Neural progenitor cell (in vitro differentiated cells): ENCODE measurements at regions not wholly inside any gene's neighbourhood (a gene's known extent, or its start where the extent isn't known, plus 50 kb on each side); places are given as distances from the start of the nearest gene placed in this dataset.

Source experiments
- DNase-seq: peaks from one replicate; pipeline ENCODE4 v3.0.0-alpha.2; 2016; ENCODE audit warnings: low spot score
- H2AFZ ChIP-seq: fragments of 200-600 bp; sonication (generic); replicated peaks from 2 replicates; pipeline ENCODE4 v1.6.1; 2016; ENCODE audit warnings: antibody characterized with exemption
- H3F3A ChIP-seq: fragments of 200-600 bp; sonication (generic); 2 replicates; pipeline ENCODE4 v1.6.1; 2016; ENCODE audit warnings: antibody characterized with exemption, low read depth
- H3K27ac ChIP-seq: fragments of 200-600 bp; sonication (generic); 2 replicates; pipeline ENCODE4 v1.5.1; 2016; ENCODE audit warnings: mild to moderate bottlenecking
- H3K27me3 ChIP-seq: fragments of 200-600 bp; sonication (generic); 2 replicates; pipeline ENCODE4 v1.6.1; 2016; ENCODE audit warnings: mild to moderate bottlenecking, moderate library complexity
- H3K36me3 ChIP-seq: fragments of 200-600 bp; sonication (generic); 2 replicates; pipeline ENCODE4 v1.5.1; 2016
- H3K4me1 ChIP-seq: fragments of 200-600 bp; sonication (generic); 2 replicates; pipeline ENCODE4 v1.6.1; 2016; ENCODE audit warnings: mixed run types
- H3K4me2 ChIP-seq: fragments of 200-600 bp; sonication (generic); 2 replicates; pipeline ENCODE4 v1.6.1; 2016
- H3K4me3 ChIP-seq: fragments of 200-600 bp; sonication (generic); 2 replicates; pipeline ENCODE4 v1.5.1; 2016
- H3K79me2 ChIP-seq: fragments of 200-600 bp; sonication (generic); 2 replicates; pipeline ENCODE4 v1.6.1; 2016; ENCODE audit warnings: low read depth
- H3K9ac ChIP-seq: fragments of 200-600 bp; sonication (generic); 2 replicates; pipeline ENCODE4 v1.6.1; 2016
- H3K9me3 ChIP-seq: fragments of 200-600 bp; sonication (generic); 2 replicates; pipeline ENCODE4 v1.5.1; 2016; ENCODE audit warnings: low read depth
- H4K20me1 ChIP-seq: fragments of 200-600 bp; sonication (generic); 2 replicates; pipeline ENCODE4 v1.6.1; 2016; ENCODE audit warnings: low read depth
- H3K27ac Mint-ChIP-seq: 3 replicates; pipeline ENCODE4 v1.8.0; 2021; ENCODE audit warnings: mixed read lengths
- H3K27me3 Mint-ChIP-seq: 2 replicates; pipeline ENCODE4 v1.8.0; 2022; ENCODE audit warnings: low read depth, mild to moderate bottlenecking, inconsistent platforms, moderate library complexity, mixed read lengths; ENCODE audit not compliant: insufficient read depth
- H3K36me3 Mint-ChIP-seq: 3 replicates; pipeline ENCODE4 v1.8.0; 2021; ENCODE audit warnings: mixed read lengths
- H3K4me1 Mint-ChIP-seq: 3 replicates; pipeline ENCODE4 v1.8.0; 2021; ENCODE audit warnings: mixed read lengths
- H3K4me3 Mint-ChIP-seq: 3 replicates; pipeline ENCODE4 v1.8.0; 2021; ENCODE audit warnings: mild to moderate bottlenecking, moderate library complexity, mixed read lengths
- H3K9me3 Mint-ChIP-seq: 3 replicates; pipeline ENCODE4 v1.8.0; 2020; ENCODE audit warnings: mixed read lengths
- EZH2 ChIP-seq: fragments of 200-600 bp; sonication (generic); IDR thresholded peaks from 2 replicates; pipeline ENCODE4 v1.6.1; 2017; ENCODE audit warnings: antibody characterized with exemption, mild to moderate bottlenecking, moderate library complexity
- EZH2phosphoT487 ChIP-seq: fragments of 200-600 bp; sonication (generic); IDR thresholded peaks from 2 replicates; pipeline ENCODE4 v1.6.1; 2017; ENCODE audit warnings: antibody characterized with exemption
- TF ChIP-seq, protein P1 (sequence below): fragments of 200-600 bp; sonication (generic); IDR thresholded peaks from 2 replicates; pipeline ENCODE4 v1.5.1; 2017; ENCODE audit warnings: antibody characterized with exemption, mild to moderate bottlenecking

DNA sequence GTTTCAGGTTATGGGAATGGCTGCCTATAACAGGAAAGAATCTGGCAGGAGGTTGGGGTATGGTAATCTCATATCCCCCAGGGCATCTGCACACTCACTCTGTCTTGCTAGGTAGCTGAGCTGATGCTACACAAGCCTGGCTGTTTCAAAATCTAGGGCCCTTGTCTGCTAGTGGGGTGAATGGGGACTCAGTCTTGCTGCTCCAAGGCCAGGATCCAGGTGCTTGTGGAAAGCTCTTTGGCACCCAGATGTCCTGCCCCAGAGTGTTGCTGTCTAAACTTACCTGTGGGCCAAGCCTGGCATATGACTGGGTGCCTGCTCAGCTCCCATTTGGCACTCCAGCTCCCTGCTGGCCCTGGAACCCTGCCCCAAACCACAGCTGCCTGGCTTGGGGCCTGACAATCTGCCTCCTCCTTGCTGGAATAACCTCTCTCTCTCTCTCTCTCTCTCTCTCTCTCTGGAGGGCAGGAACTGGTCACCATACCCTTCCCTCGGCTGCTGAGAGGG lies 158.1 kb upstream of the TSC22D1 start:
- no peaks in the 10 kb centered on the region for H3K9me3 Mint-ChIP-seq
- Histone ChIP-seq H3K9ac (no peak overlapping the region), H3K4me1 (no peaks in the 10 kb centered on the region), H3K9me3 (no peaks in the 10 kb centered on the region), H2AFZ (no peak overlapping the region), H4K20me1 (no peaks in the 10 kb centered on the region), H3K36me3 (no peaks in the 10 kb centered on the region), H3K27ac (no peak overlapping the region), H3F3A (no peaks in the 10 kb centered on the region), H3K4me3 (no peak overlapping the region), H3K4me2 (no peak overlapping the region), H3K79me2 (no peaks in the 10 kb centered on the region), H3K27me3 (no peaks in the 10 kb centered on the region)
- no peaks in the 10 kb centered on the region for H3K4me1 Mint-ChIP-seq
- no peak overlapping the region for H3K4me3 Mint-ChIP-seq
- peaks cover 2% of the 10 kb centered on the region for H3K27me3 Mint-ChIP-seq
- no peak for DNase-seq
- H3K36me3 Mint-ChIP-seq = no peaks in the 10 kb centered on the region
- no peak for TF ChIP-seq EZH2phosphoT487
- TF ChIP-seq, protein P1, sequence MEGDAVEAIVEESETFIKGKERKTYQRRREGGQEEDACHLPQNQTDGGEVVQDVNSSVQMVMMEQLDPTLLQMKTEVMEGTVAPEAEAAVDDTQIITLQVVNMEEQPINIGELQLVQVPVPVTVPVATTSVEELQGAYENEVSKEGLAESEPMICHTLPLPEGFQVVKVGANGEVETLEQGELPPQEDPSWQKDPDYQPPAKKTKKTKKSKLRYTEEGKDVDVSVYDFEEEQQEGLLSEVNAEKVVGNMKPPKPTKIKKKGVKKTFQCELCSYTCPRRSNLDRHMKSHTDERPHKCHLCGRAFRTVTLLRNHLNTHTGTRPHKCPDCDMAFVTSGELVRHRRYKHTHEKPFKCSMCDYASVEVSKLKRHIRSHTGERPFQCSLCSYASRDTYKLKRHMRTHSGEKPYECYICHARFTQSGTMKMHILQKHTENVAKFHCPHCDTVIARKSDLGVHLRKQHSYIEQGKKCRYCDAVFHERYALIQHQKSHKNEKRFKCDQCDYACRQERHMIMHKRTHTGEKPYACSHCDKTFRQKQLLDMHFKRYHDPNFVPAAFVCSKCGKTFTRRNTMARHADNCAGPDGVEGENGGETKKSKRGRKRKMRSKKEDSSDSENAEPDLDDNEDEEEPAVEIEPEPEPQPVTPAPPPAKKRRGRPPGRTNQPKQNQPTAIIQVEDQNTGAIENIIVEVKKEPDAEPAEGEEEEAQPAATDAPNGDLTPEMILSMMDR = no peak
- TF ChIP-seq EZH2 = no peak
- H3K27ac Mint-ChIP-seq = no peak overlapping the region

DNA sequence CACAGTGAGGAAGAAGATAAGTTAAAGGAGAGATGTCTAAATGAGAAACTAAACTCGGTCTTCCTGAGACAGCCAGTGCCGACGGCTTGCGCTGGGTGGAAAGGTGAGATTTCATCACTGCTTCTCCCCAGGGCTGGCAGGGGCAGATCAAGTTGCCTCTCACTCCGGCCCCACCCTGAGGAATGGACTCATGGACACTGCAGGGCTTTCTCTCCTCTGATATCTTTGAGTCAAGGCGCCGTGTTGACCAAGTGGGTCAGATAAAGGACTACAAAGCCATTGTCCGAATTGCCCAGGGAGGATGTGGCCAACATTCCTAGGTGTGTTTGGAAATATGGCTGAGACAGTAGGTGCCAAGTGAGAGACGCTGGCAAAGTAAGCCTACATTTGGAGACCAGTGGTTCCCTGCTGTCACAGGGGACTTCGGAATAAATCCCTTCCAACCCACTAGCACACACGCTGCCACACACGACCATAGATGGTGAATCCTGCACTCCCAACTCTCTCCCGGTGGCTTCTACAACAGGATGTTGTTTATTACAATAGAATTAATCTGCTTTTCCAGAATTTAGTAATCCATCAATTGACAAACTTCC lies 156.5 kb upstream of the TSC22D1 start:
- Histone ChIP-seq H3F3A (no peaks in the 10 kb centered on the region), H3K9me3 (no peaks in the 10 kb centered on the region), H4K20me1 (no peaks in the 10 kb centered on the region), H3K4me2 (no peak overlapping the region), H3K4me1 (no peaks in the 10 kb centered on the region), H2AFZ (no peak overlapping the region), H3K27me3 (no peaks in the 10 kb centered on the region), H3K9ac (no peak overlapping the region), H3K36me3 (no peaks in the 10 kb centered on the region), H3K79me2 (no peaks in the 10 kb centered on the region), H3K4me3 (no peak overlapping the region), H3K27ac (no peak overlapping the region)
- no peaks in the 10 kb centered on the region for H3K4me1 Mint-ChIP-seq
- no peaks in the 10 kb centered on the region for H3K9me3 Mint-ChIP-seq
- no peaks in the 10 kb centered on the region for H3K36me3 Mint-ChIP-seq
- no peaks in the 10 kb centered on the region for H3K27me3 Mint-ChIP-seq
- no peak overlapping the region for H3K27ac Mint-ChIP-seq
- no peak overlapping the region for H3K4me3 Mint-ChIP-seq
- no peak for TF ChIP-seq EZH2phosphoT487
- TF ChIP-seq, protein P1 = no peak
- TF ChIP-seq EZH2 = no peak
- DNase-seq = no peak

DNA sequence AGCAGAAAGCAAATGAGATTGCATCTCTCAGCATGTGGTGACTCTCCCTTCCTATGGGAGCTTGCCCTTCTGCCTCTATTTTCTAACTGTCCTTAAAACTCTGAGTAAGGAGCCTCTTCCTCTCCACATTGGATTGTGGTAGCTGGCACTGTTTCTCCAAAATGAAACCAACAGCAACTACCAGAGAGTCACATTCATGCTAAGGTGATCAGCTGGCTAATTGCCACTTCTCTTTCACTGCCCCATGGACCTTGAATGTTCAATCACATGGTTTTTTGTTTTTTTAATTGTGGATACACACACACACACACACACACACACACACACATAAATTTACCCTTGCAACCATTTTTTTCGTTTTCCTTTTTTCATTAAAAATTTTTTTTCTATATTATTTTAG lies 154.7 kb upstream of the TSC22D1 start:
- Mint-ChIP-seq H3K27ac (no peak overlapping the region), H3K4me1 (no peaks in the 10 kb centered on the region), H3K27me3 (no peaks in the 10 kb centered on the region), H3K9me3 (no peaks in the 10 kb centered on the region), H3K36me3 (no peaks in the 10 kb centered on the region), H3K4me3 (no peak overlapping the region)
- no peaks in the 10 kb centered on the region for H3K79me2 ChIP-seq
- no peaks in the 10 kb centered on the region for H3K27me3 ChIP-seq
- no peaks in the 10 kb centered on the region for H3K4me1 ChIP-seq
- no peak overlapping the region for H3K27ac ChIP-seq
- H2AFZ ChIP-seq = no peak overlapping the region
- H3K4me3 ChIP-seq = no peak overlapping the region
- H3K9ac ChIP-seq = no peak overlapping the region
- no peaks in the 10 kb centered on the region for H3F3A ChIP-seq
- no peaks in the 10 kb centered on the region for H3K9me3 ChIP-seq
- no peak for DNase-seq
- no peak overlapping the region for H3K4me2 ChIP-seq
- no peaks in the 10 kb centered on the region for H4K20me1 ChIP-seq
- H3K36me3 ChIP-seq = no peaks in the 10 kb centered on the region
- TF ChIP-seq, protein P1 = no peak
- TF ChIP-seq EZH2phosphoT487 (no peak), EZH2 (no peak)
